Stimulated activated CD4-positive, alpha-beta T cell treated with anti-CD3 and anti-CD28 coated beads, Interleukin-4, amount 100 ng/mL, for 1 hour (primary cell): ENCODE measurements at regions not wholly inside any gene's neighbourhood (a gene's known extent, or its start where the extent isn't known, plus 50 kb on each side); places are given as distances from the start of the nearest gene placed in this dataset.
"Not testable (repeated sequence)": the region's sequence is repeated elsewhere in the genome, so short reads cannot be mapped to it uniquely, and the experiment has no call there.

Experiments used
- DNase-seq: peaks from one replicate; pipeline ENCODE4 v3.0.0-alpha.2; 2020

DNA sequence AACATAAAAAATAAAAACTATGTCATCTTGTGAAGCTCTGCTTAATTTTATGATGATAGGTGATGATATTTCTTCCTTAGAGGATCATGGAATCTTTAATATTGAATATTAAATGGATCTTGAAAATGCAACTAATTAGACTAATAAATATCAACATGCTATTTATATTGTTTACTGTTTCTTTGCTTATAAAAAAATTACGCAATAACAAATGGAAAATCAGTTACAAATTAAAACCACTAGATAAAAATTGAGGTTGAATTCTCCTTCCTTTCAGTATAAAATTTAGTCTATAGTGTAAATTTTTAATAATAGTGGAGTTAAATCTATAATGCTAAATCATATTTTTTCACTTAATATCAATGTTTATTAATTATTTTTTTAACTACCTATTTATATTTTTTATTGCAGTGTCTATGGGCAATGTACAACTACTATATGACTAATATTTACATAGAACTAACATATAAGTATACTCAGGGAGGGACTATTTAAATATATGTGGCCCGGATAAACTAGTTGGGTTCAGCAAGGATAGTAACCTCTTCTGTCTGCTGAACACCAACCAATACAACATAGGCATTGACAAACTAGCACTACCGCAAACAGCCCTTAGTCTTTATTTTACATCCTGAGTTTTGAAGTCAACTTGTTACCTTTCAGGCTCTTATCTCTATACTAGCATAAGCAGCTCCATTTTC is 628.0 kb downstream of the EFNB2 start:
- DNase-seq = no peak

DNA sequence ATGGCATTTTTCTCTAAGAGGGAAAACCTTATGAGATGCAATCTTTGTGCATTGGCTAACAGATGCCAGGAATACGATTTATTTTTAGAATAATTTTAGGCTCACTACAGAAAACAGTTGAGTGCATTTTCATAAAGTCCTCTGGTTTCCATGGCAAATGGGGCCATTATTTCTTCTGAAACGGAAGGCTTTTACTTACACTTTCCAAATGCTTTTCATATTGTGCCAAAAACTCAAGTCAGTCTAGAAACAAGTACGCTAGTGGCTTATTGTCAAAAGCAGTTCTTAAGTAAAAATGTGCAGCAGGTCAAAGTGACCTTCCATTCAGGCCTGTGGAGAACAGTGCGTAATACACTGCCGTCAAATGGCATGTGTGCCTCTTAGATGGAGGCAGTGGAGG is 628.7 kb downstream of the EFNB2 start:
- DNase-seq = no peak

DNA sequence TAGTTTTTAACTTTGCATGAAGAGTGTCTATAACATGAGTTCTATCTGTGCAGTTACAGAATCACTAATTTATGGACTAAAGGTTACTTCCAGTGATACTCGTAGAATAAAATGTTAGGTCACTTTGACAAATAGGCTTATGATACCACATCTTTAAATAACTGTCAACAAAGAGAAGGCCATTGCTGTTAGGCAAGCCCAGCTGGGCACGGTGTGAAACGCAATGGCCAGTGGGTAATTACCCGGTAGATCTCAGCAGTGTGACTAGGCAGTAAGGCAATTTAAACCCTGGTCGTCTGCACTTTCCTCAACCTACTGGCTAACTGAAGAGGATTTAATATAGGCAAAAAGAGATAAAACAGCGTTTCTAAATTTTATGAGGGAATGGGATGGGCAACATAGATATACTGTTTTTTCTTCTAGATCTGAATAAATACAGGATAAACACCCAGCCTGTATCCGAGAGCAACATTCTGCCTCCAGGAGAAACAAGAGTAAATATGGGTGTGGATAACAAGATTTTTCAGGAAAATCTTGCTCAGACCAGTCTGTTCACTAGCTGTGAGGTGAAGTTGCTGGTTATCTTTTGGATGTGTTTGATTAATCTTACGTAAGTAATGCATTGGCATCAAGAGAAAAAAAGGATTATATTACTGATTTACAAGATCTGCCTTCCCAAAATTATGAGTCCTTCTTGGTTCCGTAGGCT is 631.3 kb downstream of the EFNB2 start:
- no peak for DNase-seq

DNA sequence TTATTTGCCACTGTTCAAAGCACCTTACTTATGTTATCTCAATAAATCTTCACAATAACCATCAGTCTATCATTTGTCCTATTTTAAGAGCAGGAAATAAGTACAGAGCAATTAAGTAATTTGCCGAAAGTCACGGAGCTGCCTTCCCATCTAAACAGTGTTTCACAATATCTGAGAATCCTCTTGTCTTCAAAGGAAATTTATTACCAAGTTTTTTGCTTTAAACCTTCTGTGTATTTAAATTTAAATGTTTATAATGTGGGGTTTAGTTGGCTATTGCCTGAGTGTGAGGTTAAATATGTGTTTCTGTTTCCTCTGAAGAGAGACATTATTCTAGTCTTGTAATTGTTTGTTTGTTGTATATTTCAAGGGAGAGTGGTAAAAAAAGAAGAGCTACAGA is 633.1 kb downstream of the EFNB2 start:
- no peak for DNase-seq

DNA sequence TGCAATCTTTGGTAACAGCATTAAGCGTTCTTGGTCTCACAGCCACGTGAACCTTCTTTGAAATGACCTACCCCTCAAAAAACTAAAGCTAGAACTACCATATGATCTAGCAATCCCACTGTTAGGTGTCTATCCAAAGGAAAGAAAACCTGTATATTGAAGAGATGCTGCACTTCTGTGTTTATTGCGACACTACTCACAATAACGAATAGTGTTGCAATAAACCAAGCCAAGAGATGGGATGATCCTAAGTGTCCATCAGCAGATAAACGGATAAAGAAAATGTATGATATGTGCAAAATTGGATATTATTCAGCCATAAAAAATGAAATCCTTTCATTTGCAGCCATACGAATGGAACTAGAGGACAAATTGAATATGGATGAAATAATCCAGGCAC is 637.9 kb downstream of the EFNB2 start:
- DNase-seq = no peak

- no peak for DNase-seq
Observed at GRCh38 chr13:105894697-105895096, 640.8 kb downstream of the EFNB2 start.

GRCh38 chr13:105890509-105890908 is 645.0 kb downstream of the EFNB2 start:
- no peak for DNase-seq

DNA sequence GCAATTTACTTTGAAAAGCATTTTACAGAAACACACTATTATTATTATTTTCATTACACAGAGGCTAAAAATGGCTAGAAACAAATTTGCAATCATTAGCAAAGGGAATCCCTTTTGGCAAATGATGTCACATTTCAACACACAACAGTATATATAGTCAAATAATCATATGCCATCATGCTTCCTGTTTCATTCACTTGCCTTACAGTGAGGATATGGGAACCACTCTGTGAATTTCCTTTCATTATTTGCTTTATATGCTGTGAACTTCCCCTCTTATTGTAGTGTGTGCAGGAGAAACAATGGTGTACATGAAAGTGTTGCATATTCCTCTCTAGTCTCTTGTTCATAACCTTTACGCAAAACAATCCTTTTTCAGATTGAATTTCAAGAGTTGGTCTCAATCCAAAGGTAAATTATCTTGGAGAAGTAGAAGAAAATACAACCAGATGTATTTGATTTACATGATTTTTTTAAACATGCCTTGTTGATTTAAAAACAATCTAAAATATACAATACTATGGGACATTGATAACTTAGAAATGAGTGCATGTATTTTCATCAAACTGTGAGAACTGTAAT is 657.3 kb downstream of the EFNB2 start:
- no peak for DNase-seq

DNA sequence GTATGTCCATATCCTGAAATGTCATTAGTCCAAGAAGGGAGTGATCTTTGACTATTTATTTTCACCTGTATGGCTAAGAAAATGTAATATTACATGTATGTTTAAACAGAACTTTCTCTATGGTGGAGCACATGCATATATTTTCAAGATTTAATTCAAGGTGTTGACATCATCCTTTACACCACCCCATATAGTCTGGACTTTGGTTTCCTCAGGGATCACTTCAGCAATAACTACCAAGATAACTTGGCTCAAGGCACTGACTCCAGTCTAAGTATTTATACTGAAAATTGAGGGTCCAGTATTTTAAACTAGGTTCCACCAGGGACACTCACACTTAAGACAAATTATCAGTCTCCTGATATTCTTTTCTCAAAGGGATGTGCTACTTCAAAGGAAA is 660.6 kb downstream of the EFNB2 start:
- no peak for DNase-seq

GRCh38 chr13:105871768-105872167 is 663.7 kb downstream of the EFNB2 start:
- no peak for DNase-seq

DNA sequence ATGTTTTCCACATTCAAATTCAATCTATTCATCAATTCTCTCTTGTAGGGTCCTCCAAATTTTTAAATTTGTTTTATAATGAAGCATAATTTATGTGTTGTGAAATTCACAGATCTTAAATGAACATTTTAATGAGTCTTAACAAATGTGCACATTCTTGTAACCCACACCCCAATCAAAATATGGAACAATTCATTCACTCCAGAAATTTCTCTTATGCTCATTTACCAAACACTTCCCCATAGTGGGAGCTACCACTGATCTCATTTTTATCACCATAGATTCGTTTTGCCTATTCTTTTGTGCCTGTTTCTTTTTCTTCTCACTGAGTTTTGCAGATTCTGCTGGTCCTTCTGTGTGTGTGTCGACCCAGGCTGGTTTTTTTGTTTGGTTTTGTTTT is 664.1 kb downstream of the EFNB2 start:
- DNase-seq = no peak

DNA sequence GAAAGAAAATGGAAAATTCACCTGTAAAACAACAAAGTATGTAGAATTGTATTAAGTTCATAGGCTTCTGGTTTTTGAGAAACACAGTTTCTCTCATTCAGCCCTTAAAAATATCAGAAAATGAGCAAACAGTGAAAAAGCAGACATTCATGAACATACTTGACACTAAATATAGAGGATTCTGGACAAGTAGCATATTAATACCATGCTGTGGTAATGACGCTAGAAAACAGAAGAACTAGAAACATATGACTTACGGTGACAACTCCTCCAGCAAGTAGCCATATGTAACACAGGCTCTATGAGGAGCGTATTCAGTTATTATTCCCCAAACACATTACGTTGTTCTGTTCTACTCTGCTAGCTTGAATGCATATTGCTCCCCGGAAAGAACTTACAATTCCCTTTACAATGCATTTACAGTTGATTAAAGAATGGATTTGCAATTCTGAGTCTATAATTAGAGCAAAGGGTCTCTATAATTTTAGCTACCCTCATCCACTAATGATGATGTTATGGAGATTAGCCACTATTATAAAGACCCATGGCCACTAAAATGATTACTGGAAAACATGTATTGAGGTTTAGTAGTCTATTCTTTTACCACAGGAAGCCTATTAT is 672.1 kb downstream of the EFNB2 start:
- no peak for DNase-seq

GRCh38 chr13:105848494-105848893 is 687.0 kb downstream of the EFNB2 start:
- DNase-seq = no peak

DNA sequence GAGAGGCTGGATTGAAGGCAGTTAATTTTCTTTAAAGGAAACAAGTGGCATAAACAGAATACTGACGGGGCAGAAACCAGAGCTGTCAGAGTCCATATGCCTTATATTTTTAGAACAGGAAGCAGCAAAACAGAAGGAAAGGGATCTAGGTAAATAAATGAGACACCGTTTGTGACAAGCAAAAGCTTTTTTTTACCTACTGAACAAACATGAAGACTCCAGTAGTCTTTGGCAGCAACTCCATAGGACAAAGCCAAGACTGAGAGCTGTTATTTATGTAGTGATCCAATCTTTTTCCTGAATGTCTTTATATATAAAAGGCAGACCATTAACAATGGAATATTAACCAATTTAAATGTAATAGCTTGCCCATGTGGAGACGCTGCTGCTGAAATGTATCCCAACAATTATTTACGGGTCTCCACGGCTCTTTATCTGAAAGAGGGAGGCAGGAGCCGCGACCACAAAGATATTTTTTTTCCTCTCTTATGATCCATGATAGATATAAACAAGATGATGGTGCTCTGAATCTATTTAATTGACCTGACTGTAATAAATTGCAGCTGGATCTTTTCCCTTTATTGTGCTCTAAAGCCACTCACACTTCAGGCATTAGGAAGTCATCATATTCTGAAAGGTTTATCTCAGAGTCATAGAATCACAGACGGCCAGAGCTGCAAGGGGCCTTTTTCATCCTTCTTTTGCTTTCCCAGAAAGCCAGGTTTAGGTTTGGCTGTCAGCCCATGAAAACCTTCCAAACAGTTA is 687.8 kb downstream of the EFNB2 start:
- DNase-seq = no peak

DNA sequence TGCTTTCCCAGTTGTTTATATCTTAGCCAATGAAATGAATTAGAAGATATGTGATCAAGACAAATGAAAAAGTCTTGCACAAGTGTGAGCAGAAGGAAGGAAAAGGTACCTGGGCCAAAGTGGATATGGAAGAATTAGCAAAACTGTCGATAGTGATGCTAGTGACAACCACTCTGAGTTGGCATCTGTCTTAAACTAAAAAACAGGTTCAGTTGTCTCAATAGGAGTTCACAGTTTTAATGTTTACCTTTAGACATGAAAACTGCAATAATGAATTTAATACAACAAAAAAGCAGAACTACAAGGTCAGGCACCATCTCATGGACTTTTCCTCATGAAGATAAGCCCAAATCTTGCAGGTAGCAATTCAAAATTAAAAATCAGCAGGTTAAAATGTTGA is 688.5 kb downstream of the EFNB2 start:
- DNase-seq = no peak

DNA sequence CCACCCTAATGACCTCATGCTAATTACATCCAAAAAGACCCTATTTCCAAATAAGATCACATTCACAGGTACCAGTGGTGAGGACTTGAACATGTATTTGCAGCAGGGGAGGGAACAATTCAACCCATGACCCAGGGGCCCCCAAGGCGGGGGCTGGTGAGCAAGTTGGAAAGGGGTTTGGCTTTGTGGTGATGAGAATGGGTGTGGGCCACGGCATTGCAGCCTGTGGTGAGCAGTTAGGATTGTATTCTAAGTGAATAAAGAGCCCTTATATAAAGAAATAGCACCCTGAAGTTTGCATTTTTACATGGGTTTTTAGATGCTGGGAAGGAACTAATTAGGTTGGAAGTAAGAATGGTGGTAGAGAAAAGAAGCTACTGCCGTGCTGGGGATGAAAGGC is 694.2 kb downstream of the EFNB2 start:
- no peak for DNase-seq

GRCh38 chr13:105838231-105838630 is 697.2 kb downstream of the EFNB2 start:
- DNase-seq = no peak

DNA sequence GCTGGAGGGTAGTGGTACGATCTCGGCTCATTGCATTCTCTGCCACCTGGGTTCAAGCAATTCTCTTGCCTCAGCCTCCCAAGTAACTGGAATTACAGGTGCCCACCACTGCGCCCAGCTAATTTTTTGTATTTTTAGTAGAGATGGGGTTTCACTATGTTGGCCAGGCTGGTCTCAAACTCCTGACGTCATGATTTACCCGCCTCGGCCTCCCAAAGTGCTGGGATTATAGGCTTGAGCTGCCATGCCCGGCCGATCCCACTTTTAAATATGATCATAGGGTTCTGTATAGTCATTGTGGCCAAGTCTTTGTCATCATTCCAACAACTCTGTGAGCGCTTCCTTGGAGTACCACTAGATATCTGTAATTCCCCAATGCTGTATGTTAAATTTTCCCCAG is 698.2 kb downstream of the EFNB2 start:
- not testable (repeated sequence) for DNase-seq

GRCh38 chr13:105830821-105831220 is 704.6 kb downstream of the EFNB2 start:
- DNase-seq = no peak

DNA sequence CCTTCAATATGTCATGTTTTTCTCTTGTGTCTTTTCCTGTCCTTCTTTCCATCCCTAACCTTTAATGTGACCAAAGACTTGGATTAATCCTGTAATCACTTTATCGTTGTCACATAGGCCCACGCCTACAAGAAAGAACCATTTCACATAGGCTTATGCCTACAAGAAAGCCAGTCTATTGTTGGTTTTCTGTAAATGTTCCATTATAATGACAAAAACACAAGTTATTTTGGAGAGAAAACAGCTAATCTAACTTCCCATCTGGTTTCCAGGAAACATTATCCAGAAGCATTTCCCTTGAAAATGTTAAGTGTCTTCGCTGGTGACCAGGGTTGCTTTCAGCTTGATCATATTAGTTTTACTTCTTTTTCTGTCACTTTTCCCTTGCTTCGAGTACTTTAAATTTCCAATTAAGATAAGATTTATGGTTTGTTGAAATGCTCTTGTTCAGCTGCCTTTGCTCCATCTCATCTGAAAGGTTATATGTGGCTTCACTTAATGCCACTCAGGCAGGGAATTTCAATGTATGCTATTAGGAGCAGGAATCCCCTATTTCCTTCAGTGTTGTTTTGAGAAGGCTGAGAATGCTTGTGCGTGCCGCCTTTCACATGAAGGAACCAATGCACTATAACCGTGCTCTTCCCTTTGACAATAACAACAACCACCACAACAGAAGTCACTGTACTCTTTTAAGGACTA is 708.2 kb downstream of the EFNB2 start:
- DNase-seq = no peak

GRCh38 chr13:105825071-105825470 is 710.4 kb downstream of the EFNB2 start:
- DNase-seq = no peak

- no peak for DNase-seq
Observed at GRCh38 chr13:105821337-105821736, 714.1 kb downstream of the EFNB2 start.

GRCh38 chr13:105820415-105820814 is 715.0 kb downstream of the EFNB2 start:
- no peak for DNase-seq
